HG03025 (cell line): ENCODE measurements at regions not wholly inside any gene's neighbourhood (a gene's known extent, or its start where the extent isn't known, plus 50 kb on each side); places are given as distances from the start of the nearest gene placed in this dataset.

Experiments used
- ATAC-seq: cut with Tn5 transposase; IDR thresholded peaks from one replicate; pipeline ENCODE4 v1.9.1; 2021; ENCODE audit warnings: mild to moderate bottlenecking, moderate library complexity; ENCODE audit not compliant: unreplicated experiment, low FRiP score

DNA sequence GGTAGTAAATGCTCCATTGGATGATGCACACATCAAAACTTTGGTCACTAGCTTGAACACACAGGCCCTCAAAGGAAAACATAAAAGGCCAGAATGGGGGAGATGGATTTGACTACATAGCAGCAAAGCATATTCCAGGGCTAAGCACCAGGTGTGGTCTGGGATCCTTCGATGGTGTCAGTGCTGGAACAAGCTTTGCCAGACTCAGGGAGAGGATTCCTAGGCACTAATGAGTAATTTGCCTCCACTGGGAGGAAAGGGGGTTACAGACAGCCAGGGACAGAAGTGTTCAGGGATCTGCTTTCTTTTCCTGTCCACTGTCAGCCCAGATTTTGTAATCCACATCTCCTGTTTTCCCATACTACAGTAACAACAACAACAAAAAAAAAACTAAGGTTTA lies 157.2 kb upstream of the OBI1 start:
- ATAC-seq = no peak

- no peak for ATAC-seq
Observed at GRCh38 chr13:78806457-78806856, 147.5 kb upstream of the OBI1 start.

- no peak for ATAC-seq
Observed at GRCh38 chr13:78802912-78803311, 144.0 kb upstream of the OBI1 start.

DNA sequence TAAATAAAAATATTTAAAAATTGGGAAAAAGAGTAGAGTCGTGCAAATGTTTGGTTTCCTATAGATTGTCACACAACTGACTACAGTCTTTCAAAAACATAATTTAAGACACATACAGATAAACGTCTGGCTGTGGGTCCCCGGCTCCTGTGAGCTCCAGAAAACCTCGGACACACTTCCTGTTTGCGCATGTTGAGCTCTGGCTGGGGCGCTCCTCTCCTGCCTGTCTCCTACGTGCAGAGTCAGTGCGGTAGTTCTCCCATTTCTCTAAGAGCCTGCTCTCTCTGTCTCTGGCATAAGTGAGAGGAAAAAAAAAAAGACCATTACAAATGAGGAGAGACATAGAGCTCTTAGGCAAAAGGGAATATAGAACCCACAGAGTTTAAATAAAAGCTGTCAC lies 128.2 kb upstream of the OBI1 start:
- no peak for ATAC-seq

GRCh38 chr13:78786459-78786858 lies 127.5 kb upstream of the OBI1 start:
- no peak for ATAC-seq

GRCh38 chr13:78785764-78786163 lies 126.8 kb upstream of the OBI1 start:
- no peak for ATAC-seq

- no peak for ATAC-seq
Observed at GRCh38 chr13:78784014-78784750, 125.2 kb upstream of the OBI1 start.

DNA sequence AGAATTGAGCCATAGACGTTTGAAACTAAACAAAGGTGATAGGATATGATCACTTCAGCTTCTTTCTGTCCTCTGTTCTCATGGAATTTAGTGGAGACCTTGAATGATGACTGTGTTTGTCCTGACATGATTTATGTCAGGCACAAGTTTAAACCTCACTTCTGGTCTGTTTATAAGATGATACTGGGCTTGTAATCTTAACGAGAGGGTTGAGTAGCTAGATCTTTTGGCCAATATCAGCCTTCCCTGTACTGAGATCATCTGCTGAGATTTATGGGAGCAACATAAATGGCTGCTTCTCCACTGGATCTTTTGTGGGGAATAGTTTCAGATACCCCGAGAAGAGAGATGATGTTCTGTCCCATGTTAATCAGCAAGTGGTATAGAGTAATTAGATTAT lies 121.8 kb upstream of the OBI1 start:
- no peak for ATAC-seq

GRCh38 chr13:78779608-78780007 lies 120.7 kb upstream of the OBI1 start:
- no peak for ATAC-seq

- no peak for ATAC-seq
Observed at GRCh38 chr13:78777976-78778375, 119.0 kb upstream of the OBI1 start.

- ATAC-seq = no peak
Observed at GRCh38 chr13:78777396-78777795, 118.4 kb upstream of the OBI1 start.

DNA sequence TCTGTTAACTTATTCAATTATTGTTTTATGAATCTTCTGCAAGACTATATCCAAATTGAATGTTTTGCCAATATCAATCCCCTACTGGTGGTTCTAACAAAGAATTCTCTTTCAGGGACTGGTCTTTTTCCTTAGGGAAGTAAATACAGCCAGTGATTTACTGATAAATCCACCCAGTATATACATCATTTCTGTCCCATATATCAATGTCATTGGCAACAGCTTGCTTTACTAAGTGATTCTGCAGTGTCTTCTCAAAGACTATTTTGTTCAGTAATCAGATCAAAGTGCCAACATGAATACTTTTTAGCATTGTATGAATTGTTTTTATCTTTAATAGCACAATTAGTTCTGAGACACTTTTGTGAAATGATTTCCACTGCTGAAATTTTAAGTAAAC lies 114.0 kb upstream of the OBI1 start:
- ATAC-seq = no peak

DNA sequence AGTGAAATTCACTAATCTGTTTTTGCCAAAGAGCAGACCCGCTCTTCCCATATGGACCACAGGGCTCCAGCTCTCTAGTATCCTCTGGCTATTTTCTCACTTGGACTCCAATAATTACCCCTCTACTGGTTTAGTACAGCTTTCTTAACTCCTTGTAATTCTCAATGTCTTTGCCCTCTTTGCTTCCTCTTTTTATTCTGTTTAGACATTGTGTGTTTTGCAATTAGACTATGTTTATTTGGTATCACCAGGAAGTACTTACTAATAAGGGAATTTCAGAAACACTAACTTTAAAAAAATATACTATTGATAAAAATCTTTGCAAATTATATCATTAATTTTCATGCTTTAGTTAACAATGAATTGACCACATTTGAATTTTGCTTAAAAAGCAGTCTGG lies 111.6 kb upstream of the OBI1 start:
- ATAC-seq = no peak

DNA sequence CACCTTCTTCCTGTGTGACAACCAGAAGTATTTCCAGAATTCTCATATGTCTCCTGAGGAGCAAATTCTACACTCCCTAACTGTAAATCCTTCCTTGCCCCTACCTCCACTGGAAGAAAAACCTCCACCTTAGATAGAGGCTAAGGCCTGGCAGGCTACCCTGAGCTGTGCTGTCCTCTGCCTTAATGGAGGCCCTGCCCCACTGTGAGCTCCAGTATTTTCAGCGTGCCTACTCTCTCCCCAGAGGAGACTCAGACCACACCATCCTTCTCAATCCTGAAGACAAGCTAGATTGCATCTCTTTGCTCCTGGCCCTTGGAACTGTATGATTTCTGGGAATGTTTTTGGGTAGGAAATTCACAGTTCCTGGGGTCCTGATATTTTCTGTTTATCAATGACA lies 110.0 kb upstream of the OBI1 start:
- ATAC-seq = no peak

DNA sequence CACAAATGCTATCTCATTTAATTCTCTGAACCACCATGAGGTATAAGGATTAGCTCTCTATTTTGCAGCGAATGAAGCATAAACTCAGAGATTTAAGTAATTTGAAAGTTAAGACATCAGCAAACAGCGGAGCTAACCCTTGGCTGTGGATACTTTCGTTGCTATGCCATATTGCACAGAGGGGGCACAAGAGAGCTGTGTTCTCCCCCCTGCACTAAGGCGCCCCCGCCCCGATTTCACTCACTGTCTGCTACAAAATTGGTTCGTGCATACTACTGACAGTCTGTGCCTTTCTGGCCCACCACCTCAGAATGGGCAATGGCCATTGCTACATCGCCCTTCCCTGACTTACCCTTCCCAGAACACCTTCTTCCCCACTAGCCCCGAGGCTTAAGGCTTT lies 105.7 kb upstream of the OBI1 start:
- no peak for ATAC-seq

DNA sequence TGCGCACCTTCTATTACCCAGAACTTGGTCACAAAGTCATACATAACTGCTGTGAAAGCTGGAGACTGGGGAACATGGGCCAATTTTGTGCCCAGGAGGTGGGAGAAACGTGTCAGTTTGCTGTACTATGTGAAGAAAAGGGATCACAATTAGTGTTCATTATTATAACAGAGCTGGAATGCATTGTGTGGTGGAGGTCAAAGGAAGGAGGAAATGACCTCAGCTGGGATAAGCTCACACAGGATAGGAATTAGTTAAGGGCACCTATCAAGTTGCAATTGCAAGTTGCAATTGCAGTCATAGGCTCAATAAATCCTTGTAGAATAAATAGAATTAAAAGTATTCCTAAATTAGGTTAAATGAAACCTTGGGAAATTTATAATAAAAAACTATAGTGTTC lies 103.9 kb upstream of the OBI1 start:
- no peak for ATAC-seq

DNA sequence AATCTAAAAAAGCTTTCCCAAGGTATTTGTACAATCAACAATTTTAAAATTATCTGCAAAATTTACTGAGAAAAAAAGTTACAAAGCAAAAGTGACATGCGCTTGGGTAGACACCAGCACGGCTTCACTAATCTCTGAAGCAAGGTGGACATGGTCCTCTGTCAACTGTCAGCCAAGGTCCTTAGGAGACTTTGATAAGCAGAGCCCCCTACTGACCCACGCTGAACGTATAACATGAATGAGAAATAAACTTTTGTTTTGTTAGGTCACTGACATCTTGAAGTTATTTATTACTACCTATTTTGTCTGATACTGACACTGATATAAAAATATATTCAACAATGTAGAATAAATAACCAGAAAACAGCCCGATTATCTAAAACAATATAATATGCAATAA lies 100.7 kb upstream of the OBI1 start:
- no peak for ATAC-seq

DNA sequence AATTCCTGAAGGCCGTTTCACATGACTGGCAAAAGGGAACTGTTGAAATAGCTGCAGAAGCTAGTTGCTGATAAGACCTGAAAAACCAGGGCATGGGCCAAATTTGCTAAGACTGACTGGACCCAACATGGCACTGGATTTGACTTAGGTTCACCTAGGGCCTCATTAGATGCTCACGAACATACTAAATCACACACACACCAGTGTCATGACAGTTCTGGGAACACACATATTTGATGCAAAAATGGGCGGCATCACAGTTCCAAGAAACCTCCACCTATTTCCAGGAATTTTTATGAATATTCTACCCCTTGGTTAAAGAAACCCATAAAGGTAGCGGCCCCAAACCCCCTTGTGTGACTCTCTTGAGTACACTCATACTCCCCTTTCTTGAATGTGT lies 99.6 kb upstream of the OBI1 start:
- no peak for ATAC-seq

DNA sequence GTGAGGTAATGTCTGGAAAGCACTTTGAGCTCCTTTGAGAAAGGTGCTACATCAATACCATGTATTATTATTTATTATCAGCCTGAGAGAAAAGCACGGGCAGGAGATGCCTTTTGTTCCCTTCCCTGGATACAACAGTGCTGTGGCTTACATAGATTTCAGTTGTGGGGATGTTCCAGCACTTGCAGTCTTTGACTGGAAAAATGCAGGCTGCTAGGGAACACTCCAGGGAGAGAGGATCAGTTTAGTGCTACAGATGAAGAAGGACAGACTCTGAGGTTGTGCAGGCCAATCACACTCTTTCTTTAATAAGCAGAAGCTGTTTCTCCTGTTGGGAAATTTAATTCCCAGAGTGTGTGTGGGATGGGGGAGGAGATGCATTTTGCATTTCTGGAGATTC lies 94.5 kb upstream of the OBI1 start:
- no peak for ATAC-seq

DNA sequence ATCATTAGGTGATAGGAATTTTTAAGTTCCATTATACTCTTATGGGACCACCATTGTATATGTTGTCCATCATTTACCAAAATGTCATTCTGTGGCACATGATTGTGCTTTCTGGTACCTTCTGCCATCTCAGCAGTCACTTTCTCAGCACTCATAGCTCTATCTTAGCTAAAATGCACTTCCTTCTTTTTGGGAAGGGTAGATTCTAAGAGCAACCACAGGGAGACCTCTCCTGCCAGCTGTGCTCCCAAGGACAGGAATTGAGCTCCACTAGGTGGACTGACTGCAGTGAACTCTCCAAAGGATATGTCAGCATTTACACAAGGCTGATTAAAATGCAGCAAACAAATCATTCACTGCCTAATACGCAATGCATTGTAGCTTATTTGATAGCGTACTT lies 91.8 kb upstream of the OBI1 start:
- ATAC-seq = no peak

GRCh38 chr13:78743973-78744372 lies 85.0 kb upstream of the OBI1 start:
- ATAC-seq = no peak

GRCh38 chr13:78742659-78743058 lies 83.7 kb upstream of the OBI1 start:
- no peak for ATAC-seq

DNA sequence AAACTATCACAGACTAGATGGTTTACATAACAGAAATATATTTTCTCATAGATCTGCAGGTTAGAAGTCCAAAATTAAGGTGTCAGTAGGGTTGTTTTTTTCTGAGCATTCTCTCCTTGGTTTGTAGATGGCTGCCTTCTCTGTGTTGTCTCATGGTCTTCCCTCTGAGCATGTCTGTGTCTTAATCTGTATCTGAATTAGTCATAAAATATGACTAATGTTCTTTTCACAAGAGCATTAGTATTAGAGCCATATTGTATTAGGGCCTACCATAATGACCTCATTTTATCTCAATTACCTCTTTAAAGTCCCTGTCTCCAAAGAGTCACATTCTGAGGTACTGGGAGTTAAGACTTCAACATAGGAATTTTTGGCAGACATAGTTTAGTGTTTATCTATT lies 77.2 kb upstream of the OBI1 start:
- ATAC-seq = no peak
